Lower leg skin (tissue), 3 donors: ENCODE measurements at regions not wholly inside any gene's neighbourhood (a gene's known extent, or its start where the extent isn't known, plus 50 kb on each side); places are given as distances from the start of the nearest gene placed in this dataset.
"Not testable (repeated sequence)": the region's sequence is repeated elsewhere in the genome, so short reads cannot be mapped to it uniquely, and the experiment has no call there.

ENCODE experiments used
- DNase-seq, 2 donors: peaks; one replicate each; pipeline ENCODE4 v3.0.0-alpha.2; 2019; ENCODE audit warnings: low spot score in 2 of 2
- H3K4me3 ChIP-seq: fragments of 200-600 bp; sonication (generic); 2 replicates; pipeline ENCODE4 v1.5.1; 2017; ENCODE audit warnings: mild to moderate bottlenecking, low read depth; ENCODE audit not compliant: poor library complexity, severe bottlenecking
- WGBS, 2 donors: methylation state at CpG; one replicate each; pipeline ENCODE4 v1.1.5; 2018; 5-methylcytosine and 5-hydroxymethylcytosine counted together
- intact Hi-C: fragments of 100-400 bp; cut with DNase I; formaldehyde crosslinking; loops from one replicate; pipeline ENCODE4 v1.15.0; 2023; ENCODE audit warnings: low total_unique reads

DNA sequence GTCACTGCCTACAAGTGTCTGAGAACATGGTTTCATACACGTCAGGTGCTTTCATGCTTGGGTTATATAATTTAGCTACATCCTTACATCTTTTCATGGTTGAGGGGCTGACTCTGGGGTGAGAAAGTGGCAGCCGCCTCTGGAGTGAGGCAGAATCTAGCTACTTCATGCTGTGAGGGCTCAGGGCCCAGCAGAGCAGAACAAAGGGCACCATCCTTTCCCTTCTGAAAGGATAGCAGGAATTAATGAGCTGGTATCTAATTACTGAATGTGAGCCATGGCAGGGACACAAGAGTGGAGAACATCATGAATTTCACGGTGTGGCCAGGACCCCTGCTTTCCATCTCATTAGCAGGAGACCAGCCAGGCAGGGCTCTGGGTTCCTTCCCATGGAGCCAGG is 217.0 kb downstream of the ATP6V0E2 start:
- H3K4me3 ChIP-seq, intact Hi-C loops, DNase-seq: not testable (repeated sequence)
- WGBS, 2 donors: 75 to 94% methylated on average over 2 to 3 of the region's 3 CpGs

DNA sequence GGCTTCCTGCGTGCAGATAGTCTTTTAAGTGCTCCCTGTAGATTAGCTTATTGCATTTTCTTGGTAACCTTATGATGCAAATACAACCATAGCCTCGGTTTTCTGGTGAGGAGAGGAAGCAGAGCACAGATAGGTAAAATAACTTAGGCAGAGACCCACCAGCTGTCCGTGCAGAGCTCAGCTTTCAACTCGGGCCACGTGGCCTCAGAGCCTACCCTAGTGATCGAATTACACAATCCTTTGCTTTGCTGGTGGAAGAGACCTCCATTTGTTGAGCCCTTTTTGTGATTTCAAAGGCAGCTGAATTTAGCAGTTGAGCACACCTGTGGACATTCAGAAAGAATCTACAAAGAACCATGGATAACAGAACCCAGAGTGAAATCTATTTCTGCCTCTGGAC is 220.1 kb downstream of the ATP6V0E2 start:
- WGBS, 2 donors: 46 to 60% methylated on average over 6 of the region's 6 CpGs
- DNase-seq, intact Hi-C loops, H3K4me3 ChIP-seq: not testable (repeated sequence)

DNA sequence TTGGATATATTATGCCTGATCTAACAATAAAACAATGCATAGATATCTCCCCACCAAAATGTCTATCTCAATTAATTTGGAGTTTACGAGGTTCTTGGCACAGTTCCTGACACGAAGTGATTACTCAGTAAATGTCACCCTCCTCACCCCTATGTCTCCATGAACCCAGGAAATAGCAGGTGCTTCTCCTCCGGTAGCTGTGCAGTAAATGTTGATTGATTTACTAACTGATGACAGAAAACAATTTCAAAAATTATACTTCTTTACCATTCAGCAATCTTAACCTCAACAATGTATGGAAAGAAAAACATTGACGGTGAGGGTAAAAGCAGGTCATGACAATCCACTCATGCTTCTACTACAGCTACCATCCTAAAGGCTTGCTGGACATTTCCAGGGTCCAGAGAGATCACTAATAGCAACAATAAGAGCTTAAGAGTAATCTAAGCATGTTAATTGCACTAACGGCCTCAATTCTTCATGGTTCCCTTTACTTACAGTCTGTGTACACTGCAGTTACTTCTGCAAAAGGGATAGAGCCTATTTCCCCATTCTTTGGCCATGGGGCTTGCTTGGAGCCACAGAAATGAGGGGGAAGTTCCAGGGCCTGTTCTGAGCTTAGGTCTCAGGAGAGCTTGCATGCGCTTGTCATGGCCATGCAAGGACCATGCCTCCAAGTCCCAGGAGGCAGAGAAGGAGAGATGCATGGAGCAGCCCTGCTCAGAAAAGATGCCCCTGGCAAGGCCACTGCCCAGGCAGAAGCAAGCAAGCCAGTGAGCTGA is 222.6 kb downstream of the ATP6V0E2 start:
- H3K4me3 ChIP-seq, DNase-seq, intact Hi-C loops: not testable (repeated sequence)
- 59 to 62% methylated on average over 6 of the region's 6 CpGs for WGBS, 2 donors

DNA sequence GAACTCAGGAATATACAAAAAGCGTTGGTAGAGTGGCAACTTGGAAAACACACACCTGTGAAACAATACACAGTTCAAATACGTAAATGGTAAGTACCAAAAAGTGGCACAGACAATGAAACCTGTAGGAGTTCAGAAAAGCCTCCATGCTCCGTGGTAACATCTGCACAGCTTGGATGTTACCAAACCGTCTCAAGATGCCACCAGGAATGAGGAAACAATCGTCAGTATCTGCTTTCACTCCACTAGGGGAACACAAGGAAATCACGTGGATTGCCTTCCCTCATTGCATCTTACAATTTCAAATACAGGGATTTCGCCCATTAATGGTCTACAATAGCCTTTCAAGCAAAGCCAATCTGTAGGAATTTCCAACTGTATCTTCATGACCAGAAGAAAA is 224.6 kb upstream of the LRRC61 start:
- DNase-seq, H3K4me3 ChIP-seq, intact Hi-C loops: not testable (repeated sequence)
- WGBS, 2 donors: 66 to 74% methylated on average over 7 of the region's 7 CpGs

DNA sequence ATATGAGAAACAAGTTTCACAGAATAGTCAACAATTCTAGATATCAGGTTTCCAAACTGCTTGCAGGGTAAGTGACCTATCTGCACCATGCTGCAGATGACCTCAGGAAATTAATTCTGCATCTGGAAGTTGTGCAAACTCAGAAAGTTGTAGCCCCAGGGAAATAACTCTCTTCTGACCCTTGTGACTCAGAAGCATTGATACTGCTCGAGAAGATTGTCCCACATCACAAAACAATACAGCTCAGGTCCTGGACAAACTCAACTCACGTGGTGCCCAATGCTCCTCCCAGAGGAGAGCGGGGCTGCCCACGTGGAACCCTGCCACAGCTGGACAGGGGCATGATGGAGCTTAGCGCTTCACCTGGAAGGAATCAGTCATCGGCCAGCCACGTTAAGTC is 221.9 kb upstream of the LRRC61 start:
- DNase-seq, H3K4me3 ChIP-seq, intact Hi-C loops: not testable (repeated sequence)
- 71 to 75% methylated on average over 7 of the region's 7 CpGs for WGBS, 2 donors

DNA sequence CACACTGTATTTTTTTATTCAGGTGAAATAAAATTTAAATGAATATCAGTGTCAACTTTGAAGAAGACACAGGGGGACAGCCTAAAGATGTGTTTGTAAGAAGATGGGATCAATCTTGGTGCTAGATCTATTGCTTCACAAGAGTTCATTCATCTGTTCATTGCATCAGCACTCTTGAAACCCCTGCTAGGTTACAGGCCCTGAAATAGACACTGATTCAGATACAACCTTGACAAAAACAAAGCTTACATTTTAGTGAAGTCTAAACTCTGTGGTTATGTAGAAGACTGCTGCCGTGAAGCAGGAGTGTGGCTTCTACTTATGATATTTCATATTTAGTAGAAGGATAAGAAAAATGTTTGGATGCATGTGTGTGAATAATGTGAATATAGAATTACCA is 215.9 kb upstream of the LRRC61 start:
- H3K4me3 ChIP-seq, DNase-seq, intact Hi-C loops: not testable (repeated sequence)
- 88 to 94% methylated on average over 1 of the region's 1 CpG for WGBS, 2 donors

DNA sequence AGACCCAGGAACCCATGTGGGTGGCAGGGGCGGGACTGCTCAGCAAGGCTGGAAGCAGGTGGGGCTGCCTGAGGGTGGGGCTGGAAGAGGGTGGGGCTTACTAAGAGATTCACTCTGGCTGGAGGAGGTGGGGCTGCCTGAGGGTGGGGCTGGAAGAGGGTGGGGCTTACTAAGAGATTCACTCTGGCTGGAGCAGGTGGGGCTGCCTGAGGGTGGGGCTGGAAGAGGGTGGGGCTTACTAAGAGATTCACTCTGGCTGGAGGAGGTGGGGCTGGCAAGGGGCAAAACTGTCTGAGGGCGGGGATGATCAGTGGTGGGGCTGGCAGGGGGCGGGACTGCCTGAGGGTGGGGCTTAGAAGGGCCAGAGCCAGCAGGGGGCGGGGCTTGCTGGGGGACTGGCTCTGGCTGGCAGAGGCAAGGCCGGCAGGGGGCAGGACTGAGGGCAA is 212.8 kb upstream of the LRRC61 start:
- WGBS, 2 donors: 0% methylated on average over 1 of the region's 5 CpGs; no CpG with 5 or more reads in 1 of the 2 donors
- DNase-seq, intact Hi-C loops, H3K4me3 ChIP-seq: not testable (repeated sequence)

DNA sequence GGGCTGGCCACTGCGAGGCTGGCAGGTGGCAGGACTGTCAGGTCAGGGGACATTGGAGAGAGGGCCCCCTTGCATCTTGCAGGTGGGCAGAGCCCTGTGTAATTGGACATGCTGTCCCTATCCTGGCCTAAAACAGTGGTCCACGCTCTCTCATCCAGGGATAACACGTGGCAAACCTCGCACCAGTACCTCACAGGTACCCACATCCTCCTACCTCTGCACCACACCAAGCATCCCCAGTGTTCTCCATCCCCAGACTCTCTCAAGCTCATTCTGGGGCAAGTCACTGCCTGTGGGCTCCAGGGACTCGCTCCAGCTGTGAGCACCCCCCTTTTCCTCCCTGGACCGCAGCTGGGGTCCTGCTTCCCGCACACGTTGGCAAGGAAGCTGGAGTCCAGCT is 212.3 kb upstream of the LRRC61 start:
- WGBS, 2 donors: 60 to 67% methylated on average over 7 to 8 of the region's 8 CpGs
- DNase-seq, H3K4me3 ChIP-seq, intact Hi-C loops: not testable (repeated sequence)

DNA sequence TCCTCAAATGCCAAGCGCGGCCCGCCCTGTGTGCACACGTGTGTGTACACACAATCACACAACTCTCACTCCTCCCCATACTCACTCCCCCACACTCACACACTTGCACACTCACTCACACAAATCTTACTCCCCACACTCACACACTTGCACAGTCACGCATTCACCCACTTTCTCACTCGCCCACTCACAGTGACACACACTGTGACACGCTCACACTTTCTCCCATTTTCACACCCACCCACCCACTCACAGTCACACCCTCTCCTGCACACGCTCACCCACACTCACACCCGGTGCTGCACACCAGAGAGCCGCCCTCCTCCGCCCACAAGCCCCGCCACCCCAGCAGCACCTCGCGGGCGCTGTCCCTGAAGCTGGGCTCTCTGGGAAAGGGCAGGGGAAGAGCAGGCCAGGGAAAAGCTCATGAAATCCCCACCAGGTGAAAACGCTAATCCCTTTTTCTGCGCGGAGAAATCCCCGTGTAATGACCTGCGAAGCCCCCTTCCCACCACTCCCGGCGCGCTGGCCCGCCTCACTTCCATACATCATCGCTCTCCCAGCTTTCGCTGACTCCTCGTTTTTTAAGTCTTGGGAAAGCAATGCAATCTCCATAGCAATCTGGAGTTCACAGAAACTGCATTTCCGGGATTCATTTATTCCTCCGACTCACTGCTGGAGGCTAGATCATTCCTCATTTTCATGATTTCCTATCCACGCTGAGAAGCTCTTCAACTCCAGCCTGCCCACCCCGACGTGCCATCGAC is 211.6 kb upstream of the LRRC61 start:
- DNase-seq, H3K4me3 ChIP-seq, intact Hi-C loops: not testable (repeated sequence)
- WGBS, 2 donors: 42 to 54% methylated on average over 30 to 32 of the region's 33 CpGs

DNA sequence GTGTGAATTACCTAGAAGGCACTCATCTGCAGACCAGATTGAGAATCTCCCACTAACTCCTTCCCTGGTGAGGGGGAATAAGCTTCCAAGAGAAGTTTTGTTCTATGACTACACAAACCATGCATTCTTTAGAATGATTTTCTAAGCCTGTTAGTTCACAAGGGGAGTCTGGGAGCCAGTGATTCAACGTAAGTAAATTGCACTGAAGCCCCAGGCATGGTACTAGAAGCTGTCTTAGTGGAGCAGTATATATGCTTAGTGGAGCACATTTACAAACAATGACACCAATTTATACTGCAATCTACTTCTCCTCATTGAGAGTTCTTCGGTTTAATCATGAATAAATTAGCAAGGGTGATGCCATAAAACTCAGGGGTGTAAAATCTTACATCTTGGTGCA is 209.9 kb upstream of the LRRC61 start:
- intact Hi-C loops, H3K4me3 ChIP-seq, DNase-seq: not testable (repeated sequence)
- WGBS, 2 donors: 52% methylated on average over 2 of the region's 2 CpGs

DNA sequence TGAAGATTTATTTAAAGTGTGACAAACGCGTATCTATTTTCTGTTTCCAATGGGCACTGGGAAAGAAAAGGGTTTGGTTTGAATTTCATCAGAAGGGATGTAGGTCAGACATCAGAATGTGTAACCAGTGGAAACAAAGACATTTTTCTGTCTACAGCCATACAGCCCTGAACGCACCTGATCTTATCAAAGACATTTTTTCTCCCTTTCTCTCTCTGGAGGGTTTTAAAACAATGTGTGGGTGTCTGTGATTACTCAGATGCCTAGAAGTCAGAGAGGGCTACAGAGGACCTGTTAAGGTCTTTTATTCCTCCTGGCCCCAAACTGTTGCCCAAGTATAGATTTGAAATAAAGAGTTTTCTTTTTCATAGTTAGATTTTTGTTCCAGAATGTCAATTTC is 208.6 kb upstream of the LRRC61 start:
- 72 to 74% methylated on average over 3 of the region's 3 CpGs for WGBS, 2 donors
- intact Hi-C loops, H3K4me3 ChIP-seq, DNase-seq: not testable (repeated sequence)

DNA sequence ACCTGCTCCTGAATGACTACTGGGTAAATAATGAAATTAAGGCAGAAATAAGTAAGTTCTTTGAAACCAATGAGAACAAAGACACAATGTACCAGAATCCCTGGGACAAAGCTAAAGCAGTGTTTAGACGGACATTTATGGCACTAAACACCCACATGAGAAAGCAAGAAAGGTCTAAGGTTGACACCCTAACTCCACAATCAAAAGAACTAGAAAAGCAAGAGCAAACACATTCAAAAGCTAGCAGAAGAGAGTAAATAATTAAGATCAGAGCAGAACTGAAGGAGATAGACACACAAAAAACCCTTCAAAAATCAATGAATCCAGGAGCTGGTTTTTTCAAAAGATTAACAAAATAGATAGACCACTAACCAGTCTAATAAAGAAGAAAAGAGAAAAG is 203.2 kb upstream of the LRRC61 start:
- intact Hi-C loops, H3K4me3 ChIP-seq, DNase-seq: not testable (repeated sequence)
- WGBS, 2 donors: 56 to 58% methylated on average over 1 of the region's 1 CpG

DNA sequence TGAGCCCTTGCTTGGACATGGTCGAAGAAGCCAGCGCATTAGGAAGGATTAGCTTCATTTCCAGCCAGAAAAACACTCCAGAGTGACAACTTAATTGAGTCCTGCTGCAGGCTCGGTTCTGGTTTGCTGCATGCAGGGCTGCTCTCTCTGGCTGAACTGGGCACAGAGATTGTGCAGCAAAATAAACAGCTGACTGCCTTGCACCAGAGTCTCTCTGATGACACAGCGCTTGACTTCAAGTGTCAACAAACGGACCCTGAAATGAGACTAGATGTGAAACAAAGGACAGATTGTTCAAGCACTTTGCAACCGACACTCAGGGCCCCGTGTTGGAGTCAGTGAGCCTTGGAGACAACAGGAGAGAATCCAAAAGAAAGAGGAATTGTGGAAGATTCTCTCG is 197.3 kb upstream of the LRRC61 start:
- DNase-seq, intact Hi-C loops, H3K4me3 ChIP-seq: not testable (repeated sequence)
- WGBS, 2 donors: 59 to 66% methylated on average over 8 of the region's 8 CpGs

DNA sequence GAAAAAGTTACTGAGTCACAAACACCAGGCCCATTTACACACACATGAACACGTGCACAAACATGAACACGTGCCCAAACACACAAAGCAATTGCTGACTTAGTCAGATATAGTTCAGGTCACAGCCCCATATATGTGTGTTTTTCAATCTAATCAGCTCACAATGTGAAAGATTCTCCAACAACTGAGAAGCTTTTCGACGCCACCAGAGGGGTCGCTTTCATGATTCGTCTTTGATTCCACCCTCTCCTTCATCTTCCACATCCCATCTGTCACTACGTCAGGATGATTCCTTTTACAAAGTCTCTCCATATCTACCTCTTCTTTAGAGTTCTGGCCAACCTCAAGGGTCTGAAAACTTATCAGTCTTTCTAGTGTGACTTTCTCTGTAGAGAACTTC is 188.7 kb upstream of the LRRC61 start:
- H3K4me3 ChIP-seq, intact Hi-C loops, DNase-seq: not testable (repeated sequence)
- 82 to 83% methylated on average over 7 of the region's 7 CpGs for WGBS, 2 donors

DNA sequence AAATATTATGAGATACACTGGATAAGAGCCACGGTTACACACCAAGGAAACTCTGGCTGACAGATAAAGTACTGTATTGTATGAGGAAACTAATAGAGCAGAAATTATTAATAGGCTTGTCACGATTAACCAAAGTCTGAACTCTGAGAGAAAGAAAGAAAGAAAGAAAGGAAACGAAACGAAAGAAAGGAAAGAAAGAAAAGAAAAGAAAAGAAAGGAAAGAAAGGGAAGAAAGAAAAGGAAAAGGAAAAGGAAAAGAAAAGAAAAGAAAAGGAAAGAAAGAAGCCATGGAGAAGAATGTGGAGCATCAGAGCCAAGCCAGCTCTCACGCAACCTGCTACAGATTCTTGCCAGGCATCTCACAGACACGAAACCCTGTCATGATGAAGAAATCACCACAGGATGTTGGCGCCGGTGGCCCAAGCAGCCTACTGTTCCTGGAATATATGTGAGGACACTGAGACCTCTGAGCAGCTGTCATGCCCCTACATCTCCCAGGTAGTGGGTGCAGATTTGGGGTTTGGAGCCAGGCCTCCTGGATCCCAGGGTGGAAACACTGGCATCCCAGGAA is 187.4 kb upstream of the LRRC61 start:
- 59 to 71% methylated on average over 8 of the region's 8 CpGs for WGBS, 2 donors
- intact Hi-C loops: not testable (repeated sequence)

More for the DNA sequence above, 187.4 kb upstream of the LRRC61 start:
- H3K4me3 ChIP-seq, DNase-seq: not testable (repeated sequence)
